Mesothelial cell of epicardium (in vitro differentiated cells): ENCODE measurements at regions not wholly inside any gene's neighbourhood (a gene's known extent, or its start where the extent isn't known, plus 50 kb on each side); places are given as distances from the start of the nearest gene placed in this dataset.

Experiments
- DNase-seq, 2 experiments: peaks; one replicate each; pipeline ENCODE4 v3.0.0; 2021; ENCODE audit warnings: low spot score in 2 of 2; ENCODE audit not compliant: unreplicated experiment in 2 of 2
- H3K27ac Mint-ChIP-seq: 2 replicates; pipeline ENCODE4 v1.8.0; 2021; ENCODE audit warnings: mixed read lengths
- H3K27me3 Mint-ChIP-seq: 2 replicates; pipeline ENCODE4 v1.8.0; 2021; ENCODE audit warnings: low read depth, mixed read lengths
- H3K36me3 Mint-ChIP-seq: 2 replicates; pipeline ENCODE4 v1.8.0; 2021; ENCODE audit warnings: mixed read lengths
- H3K4me1 Mint-ChIP-seq: 2 replicates; pipeline ENCODE4 v1.8.0; 2021; ENCODE audit warnings: mixed read lengths
- H3K4me3 Mint-ChIP-seq: 2 replicates; pipeline ENCODE4 v1.8.0; 2021; ENCODE audit warnings: mild to moderate bottlenecking, moderate library complexity, mixed read lengths
- H3K9me3 Mint-ChIP-seq: 2 replicates; pipeline ENCODE4 v1.8.0; 2021; ENCODE audit warnings: mixed read lengths
- TF ChIP-seq, protein P1 (sequence below): fragments of 200-600 bp; sonication (generic); IDR thresholded peaks from one replicate; pipeline ENCODE4 v1.5.0; 2021; ENCODE audit warnings: antibody characterized with exemption; ENCODE audit not compliant: unreplicated experiment

DNA sequence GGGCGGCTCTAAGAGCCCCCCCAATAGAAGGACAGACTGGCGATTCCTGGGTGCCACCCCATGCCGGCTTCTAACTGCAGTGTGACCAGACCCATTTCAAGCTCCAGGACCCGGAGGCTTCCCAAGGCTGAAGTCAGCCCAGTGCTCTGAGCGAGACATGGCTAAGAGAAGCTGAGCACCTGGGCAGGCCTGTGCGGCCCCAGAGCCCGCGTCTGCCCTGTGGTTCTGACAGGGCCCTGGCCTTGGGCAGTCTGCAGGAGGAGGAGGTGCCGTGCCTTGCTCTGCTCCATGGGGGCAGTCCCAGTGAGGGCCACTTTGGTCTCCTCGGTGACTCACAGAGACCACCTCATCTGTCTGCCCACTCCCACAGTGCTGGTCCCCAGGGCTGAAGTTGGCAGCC lies 1314.2 kb downstream of the BRD1 start:
- no peak overlapping the region for H3K4me3 Mint-ChIP-seq
- TF ChIP-seq, protein P1, sequence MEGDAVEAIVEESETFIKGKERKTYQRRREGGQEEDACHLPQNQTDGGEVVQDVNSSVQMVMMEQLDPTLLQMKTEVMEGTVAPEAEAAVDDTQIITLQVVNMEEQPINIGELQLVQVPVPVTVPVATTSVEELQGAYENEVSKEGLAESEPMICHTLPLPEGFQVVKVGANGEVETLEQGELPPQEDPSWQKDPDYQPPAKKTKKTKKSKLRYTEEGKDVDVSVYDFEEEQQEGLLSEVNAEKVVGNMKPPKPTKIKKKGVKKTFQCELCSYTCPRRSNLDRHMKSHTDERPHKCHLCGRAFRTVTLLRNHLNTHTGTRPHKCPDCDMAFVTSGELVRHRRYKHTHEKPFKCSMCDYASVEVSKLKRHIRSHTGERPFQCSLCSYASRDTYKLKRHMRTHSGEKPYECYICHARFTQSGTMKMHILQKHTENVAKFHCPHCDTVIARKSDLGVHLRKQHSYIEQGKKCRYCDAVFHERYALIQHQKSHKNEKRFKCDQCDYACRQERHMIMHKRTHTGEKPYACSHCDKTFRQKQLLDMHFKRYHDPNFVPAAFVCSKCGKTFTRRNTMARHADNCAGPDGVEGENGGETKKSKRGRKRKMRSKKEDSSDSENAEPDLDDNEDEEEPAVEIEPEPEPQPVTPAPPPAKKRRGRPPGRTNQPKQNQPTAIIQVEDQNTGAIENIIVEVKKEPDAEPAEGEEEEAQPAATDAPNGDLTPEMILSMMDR = no peak
- no peaks in the 10 kb centered on the region for H3K4me1 Mint-ChIP-seq
- H3K27me3 Mint-ChIP-seq = no peaks in the 10 kb centered on the region
- H3K9me3 Mint-ChIP-seq = no peaks in the 10 kb centered on the region
- no peak for DNase-seq
- H3K36me3 Mint-ChIP-seq = no peaks in the 10 kb centered on the region
- no peak overlapping the region for H3K27ac Mint-ChIP-seq

DNA sequence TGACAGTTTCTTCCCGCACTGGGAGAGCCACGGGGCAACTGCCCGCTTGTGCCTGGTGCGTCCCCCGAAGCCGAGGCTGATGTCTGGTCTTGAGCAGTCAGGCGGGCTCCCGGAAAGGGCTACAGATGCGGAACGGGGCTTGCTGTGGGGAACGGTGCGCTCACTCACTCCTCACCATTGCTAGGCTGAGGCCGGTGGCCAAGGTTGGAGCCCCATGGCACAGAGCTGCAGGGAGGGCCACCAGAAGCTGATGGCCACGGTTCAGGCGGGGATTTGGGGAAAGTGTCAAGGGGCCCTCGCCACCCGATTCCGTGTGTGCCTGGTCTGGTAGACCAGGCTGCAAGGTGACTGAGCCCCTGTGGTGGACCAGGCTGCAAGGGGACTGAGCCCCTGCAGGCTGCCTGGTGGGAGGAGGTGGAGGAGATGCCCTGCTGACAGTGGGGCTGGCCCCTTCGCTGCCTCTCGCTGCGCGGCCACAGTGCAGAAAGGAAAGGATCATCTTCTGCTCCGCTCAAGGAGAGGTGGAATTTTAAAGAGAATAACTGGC lies 1315.8 kb downstream of the BRD1 start:
- no peak for DNase-seq
- TF ChIP-seq, protein P1 = no peak
- Mint-ChIP-seq H3K4me3 (no peak overlapping the region), H3K4me1 (no peaks in the 10 kb centered on the region), H3K27ac (no peak overlapping the region), H3K27me3 (no peaks in the 10 kb centered on the region), H3K36me3 (no peaks in the 10 kb centered on the region), H3K9me3 (no peaks in the 10 kb centered on the region)

DNA sequence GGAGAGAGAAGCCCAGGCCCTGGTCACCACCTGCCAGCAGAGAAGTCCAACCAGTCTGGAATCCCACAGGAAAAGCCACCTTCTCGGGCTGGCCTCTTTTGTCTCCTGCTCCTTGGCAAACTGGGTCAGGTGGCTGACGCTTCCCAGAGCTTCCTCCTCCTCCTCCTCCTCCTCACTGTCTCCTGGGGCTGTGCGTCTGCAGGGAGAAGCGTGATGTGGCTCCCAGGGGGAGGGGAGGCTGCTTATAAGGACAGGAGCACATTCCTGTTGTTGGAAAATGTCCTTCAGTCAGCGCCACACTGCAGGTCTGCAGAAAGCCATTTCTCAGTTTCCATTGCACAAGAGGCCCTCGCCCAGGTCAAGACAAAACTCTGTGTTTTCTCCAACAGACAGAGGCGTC lies 1316.5 kb downstream of the BRD1 start:
- no peak for DNase-seq
- no peaks in the 10 kb centered on the region for H3K9me3 Mint-ChIP-seq
- no peaks in the 10 kb centered on the region for H3K4me1 Mint-ChIP-seq
- H3K36me3 Mint-ChIP-seq = no peaks in the 10 kb centered on the region
- TF ChIP-seq, protein P1 = no peak
- no peaks in the 10 kb centered on the region for H3K27me3 Mint-ChIP-seq
- H3K4me3 Mint-ChIP-seq = no peak overlapping the region
- no peak overlapping the region for H3K27ac Mint-ChIP-seq

DNA sequence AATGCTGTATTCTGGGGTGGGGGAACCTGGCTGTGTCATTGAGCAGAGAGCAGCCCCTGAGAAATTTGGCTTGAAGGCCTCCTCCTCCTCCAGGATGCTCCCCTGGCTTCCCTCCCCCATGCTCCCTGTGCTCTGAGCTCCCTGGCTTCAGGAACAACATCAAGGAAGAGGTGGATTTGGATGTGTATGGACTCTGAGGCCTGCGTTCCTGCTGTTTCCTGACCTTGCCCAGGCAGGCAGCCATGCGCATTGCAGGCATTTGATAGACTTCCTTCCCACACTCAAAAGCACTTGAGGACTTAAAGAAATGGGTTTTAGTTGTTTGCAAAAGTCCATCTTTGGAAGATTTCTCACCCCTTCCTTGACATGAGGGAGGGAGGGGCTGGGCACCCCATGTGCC lies 1317.1 kb downstream of the BRD1 start:
- Mint-ChIP-seq H3K4me3 (no peak overlapping the region), H3K27ac (no peak overlapping the region), H3K4me1 (no peaks in the 10 kb centered on the region), H3K27me3 (no peaks in the 10 kb centered on the region), H3K9me3 (no peaks in the 10 kb centered on the region), H3K36me3 (no peaks in the 10 kb centered on the region)
- no peak for DNase-seq
- TF ChIP-seq, protein P1 = no peak

DNA sequence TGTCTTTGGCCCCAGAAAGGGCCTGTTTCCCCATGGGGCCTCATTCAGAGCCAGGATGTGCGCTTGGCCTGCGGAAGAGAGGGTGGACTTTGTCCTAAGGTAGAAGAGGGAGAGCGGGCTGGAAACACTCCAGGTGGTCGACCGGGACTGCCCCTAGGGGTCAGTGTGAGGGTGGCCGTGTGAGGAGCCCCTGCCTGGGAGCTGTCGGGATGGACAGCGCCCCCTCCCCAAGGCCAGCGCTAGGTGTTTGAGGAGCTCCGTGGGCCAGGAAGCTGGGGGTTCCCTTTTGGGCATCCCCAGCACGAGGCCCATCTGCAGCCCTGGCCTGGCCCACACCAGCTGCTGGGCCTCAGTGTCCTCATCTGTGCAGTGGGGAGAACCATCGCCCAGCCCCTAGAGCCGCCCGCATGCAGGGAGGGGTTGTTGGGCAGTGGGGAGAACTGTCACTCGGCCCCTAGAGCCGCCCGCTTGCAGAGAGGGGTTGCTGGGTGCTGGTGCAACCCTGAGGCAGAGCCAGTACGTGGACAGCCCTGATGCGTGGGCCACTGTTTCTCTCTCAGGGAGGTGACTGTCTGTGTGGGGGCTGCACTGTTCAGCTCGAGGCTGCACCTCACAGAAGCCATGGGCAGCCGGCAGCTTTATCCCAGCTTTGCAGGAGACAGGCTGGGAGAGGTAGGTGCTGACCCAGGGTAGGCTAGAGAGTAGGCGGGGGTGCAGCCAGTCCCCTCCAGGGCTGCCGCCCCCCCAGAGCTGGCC lies 1319.9 kb downstream of the BRD1 start:
- H3K4me1 Mint-ChIP-seq = no peaks in the 10 kb centered on the region
- TF ChIP-seq, protein P1 = no peak
- DNase-seq = no peak
- no peaks in the 10 kb centered on the region for H3K36me3 Mint-ChIP-seq
- H3K27ac Mint-ChIP-seq = no peak overlapping the region
- no peaks in the 10 kb centered on the region for H3K9me3 Mint-ChIP-seq
- H3K27me3 Mint-ChIP-seq = no peaks in the 10 kb centered on the region
- no peak overlapping the region for H3K4me3 Mint-ChIP-seq
